Breast epithelium (tissue), 3 donors: ENCODE measurements at regions not wholly inside any gene's neighbourhood (a gene's known extent, or its start where the extent isn't known, plus 50 kb on each side); places are given as distances from the start of the nearest gene placed in this dataset.

Source experiments
- POLR2A ChIP-seq: fragments of 450-650 bp; IDR thresholded peaks from one replicate; pipeline ENCODE4 v1.6.1; 2016; ENCODE audit warnings: antibody characterized with exemption, mild to moderate bottlenecking, moderate library complexity
- POLR2AphosphoS5 ChIP-seq, 3 donors: sonication (generic); formaldehyde crosslinking; IDR thresholded peaks; one replicate each; pipeline ENCODE4 v1.6.1; 2017; ENCODE audit warnings: antibody characterized with exemption in 3 of 3
- TF ChIP-seq, protein P1 (sequence below), 3 donors: fragments of 450-650 bp; IDR thresholded peaks; one replicate each; pipeline ENCODE4 v1.5.1; 2016 to 2017; ENCODE audit warnings: antibody characterized with exemption in 3 of 3, mild to moderate bottlenecking in 3 of 3, moderate library complexity in 3 of 3

DNA sequence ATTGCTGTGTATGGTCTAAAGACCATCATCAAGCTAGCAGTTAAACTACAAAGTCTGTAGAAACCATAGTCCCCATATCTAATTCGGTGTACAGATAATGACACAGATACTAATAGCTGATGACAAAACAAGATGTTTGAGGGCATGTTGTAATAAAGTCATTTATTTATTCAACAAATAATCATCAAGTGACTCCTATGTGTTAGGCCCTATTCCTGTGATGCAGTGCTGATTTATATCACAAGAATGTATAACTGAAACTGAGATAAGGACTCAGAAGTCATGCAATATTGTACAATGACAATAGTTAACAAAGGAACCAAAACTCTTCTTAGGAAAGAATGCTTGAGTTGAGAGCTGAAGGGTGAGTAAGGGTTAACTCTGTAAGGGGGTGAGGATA is 315.0 kb upstream of the NR3C2 start:
- TF ChIP-seq, protein P1, sequence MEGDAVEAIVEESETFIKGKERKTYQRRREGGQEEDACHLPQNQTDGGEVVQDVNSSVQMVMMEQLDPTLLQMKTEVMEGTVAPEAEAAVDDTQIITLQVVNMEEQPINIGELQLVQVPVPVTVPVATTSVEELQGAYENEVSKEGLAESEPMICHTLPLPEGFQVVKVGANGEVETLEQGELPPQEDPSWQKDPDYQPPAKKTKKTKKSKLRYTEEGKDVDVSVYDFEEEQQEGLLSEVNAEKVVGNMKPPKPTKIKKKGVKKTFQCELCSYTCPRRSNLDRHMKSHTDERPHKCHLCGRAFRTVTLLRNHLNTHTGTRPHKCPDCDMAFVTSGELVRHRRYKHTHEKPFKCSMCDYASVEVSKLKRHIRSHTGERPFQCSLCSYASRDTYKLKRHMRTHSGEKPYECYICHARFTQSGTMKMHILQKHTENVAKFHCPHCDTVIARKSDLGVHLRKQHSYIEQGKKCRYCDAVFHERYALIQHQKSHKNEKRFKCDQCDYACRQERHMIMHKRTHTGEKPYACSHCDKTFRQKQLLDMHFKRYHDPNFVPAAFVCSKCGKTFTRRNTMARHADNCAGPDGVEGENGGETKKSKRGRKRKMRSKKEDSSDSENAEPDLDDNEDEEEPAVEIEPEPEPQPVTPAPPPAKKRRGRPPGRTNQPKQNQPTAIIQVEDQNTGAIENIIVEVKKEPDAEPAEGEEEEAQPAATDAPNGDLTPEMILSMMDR (IDR thresholded peaks at IDR 0.05) = no peak
- TF ChIP-seq POLR2A (no peak), POLR2AphosphoS5 (IDR thresholded peaks at IDR 0.05) (no peak)
